ENCODE measurements at regions not wholly inside any gene's neighbourhood (a gene's known extent, or its start where the extent isn't known, plus 50 kb on each side); places are given as distances from the start of the nearest gene placed in this dataset.

DNA sequence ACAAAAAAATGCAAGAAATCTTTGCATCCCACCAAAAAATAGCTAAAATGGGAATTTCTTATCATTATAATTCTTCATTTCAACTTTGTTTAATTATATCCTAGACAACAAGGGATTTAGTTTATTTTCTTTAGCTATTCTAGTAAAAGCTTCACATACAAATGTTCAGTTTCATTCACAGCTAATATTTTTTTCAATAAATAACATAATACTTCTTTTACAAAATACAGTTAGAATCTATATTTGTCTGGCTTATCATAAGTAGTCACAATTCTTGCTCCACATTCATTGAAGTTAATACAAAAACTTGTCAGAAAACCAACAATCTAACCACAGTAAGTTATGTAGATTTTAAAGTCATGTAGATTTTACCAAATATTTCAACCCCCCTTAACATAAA lies 414.4 kb downstream of the FAT4 start:
- intact Hi-C loops (cut with DNase I) = no loop called here
- DNase-seq = no peak
- H3K9me3 ChIP-seq = no peaks in the 10 kb centered on the region
- TF ChIP-seq EP300 (IDR thresholded peaks at IDR 0.05) (no peak), POLR2A (IDR thresholded peaks at IDR 0.05) (no peak)
- TF ChIP-seq, protein P1, sequence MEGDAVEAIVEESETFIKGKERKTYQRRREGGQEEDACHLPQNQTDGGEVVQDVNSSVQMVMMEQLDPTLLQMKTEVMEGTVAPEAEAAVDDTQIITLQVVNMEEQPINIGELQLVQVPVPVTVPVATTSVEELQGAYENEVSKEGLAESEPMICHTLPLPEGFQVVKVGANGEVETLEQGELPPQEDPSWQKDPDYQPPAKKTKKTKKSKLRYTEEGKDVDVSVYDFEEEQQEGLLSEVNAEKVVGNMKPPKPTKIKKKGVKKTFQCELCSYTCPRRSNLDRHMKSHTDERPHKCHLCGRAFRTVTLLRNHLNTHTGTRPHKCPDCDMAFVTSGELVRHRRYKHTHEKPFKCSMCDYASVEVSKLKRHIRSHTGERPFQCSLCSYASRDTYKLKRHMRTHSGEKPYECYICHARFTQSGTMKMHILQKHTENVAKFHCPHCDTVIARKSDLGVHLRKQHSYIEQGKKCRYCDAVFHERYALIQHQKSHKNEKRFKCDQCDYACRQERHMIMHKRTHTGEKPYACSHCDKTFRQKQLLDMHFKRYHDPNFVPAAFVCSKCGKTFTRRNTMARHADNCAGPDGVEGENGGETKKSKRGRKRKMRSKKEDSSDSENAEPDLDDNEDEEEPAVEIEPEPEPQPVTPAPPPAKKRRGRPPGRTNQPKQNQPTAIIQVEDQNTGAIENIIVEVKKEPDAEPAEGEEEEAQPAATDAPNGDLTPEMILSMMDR (IDR thresholded peaks at IDR 0.05) = no peak
- no peak overlapping the region for H3K4me3 ChIP-seq
- H3K36me3 ChIP-seq = no peaks in the 10 kb centered on the region
- H3K4me1 ChIP-seq (ENCODE audit: insufficient read depth) = peaks cover 2% of the 10 kb centered on the region
- H3K27ac ChIP-seq = no peak overlapping the region
- H3K27me3 ChIP-seq = no peaks in the 10 kb centered on the region

DNA sequence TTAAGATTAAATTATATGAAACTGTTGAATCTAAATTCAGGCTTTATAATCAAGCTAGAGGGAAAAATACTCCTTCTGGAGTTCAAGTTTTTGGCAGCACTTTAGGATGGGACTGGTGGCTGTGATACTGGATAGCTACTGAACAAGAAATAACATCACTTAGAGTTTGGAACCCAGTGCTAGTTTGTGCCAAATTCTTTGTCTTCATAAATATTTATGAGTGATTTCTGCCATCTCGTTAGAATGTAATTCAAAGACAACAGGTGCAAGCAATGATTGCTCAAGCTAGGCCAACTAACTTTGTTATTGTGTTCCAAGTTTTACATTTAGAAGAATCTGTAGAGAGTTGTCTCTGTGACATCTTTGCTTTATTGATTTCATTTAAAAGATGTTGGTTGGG lies 417.9 kb downstream of the FAT4 start:
- H3K36me3 ChIP-seq = no peaks in the 10 kb centered on the region
- TF ChIP-seq, protein P1 (IDR thresholded peaks at IDR 0.05) = no peak
- TF ChIP-seq EP300 (IDR thresholded peaks at IDR 0.05) (no peak), POLR2A (IDR thresholded peaks at IDR 0.05) (no peak)
- 56 to 70% (median 67%) methylated on average over 1 of the region's 1 CpG for WGBS, 3 donors
- no peak overlapping the region for H3K4me3 ChIP-seq
- DNase-seq = no peak
- intact Hi-C loops (cut with DNase I) = no loop called here
- H3K27me3 ChIP-seq = no peaks in the 10 kb centered on the region
- no peak overlapping the region for H3K27ac ChIP-seq
- no peaks in the 10 kb centered on the region for H3K9me3 ChIP-seq
- H3K4me1 ChIP-seq (ENCODE audit: insufficient read depth) = peaks cover 2% of the 10 kb centered on the region

DNA sequence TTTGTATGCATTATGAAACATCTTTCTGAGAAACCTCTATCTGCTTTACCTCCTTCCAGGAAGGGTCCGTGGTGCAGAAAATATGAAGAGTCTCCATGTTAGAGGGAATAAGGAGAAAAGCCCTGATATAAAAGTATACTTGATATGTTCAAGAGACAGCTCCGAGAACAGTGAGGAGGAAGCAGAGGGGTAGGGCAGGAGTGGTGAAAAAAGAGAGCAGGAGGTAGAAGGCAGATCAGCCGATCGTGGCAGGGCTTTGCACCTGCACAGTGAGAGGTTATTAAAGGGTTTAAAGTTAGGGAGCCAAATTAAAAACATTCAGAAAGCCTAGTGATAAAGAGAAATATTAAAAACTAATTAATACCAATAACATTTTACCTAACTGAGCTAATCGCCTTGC lies 419.7 kb downstream of the FAT4 start:
- Histone ChIP-seq H3K9me3 (no peaks in the 10 kb centered on the region), H3K4me1 (ENCODE audit: insufficient read depth) (peaks cover 1% of the 10 kb centered on the region), H3K27ac (no peak overlapping the region), H3K27me3 (no peaks in the 10 kb centered on the region), H3K36me3 (no peaks in the 10 kb centered on the region), H3K4me3 (no peak overlapping the region)
- no peak for DNase-seq
- 32 to 39% (median 39%) methylated on average over 5 of the region's 5 CpGs for WGBS, 3 donors
- intact Hi-C loops (cut with DNase I) = no loop called here
- TF ChIP-seq, protein P1 (IDR thresholded peaks at IDR 0.05) = no peak
- TF ChIP-seq POLR2A (IDR thresholded peaks at IDR 0.05) = no peak
- no peak for TF ChIP-seq EP300 (IDR thresholded peaks at IDR 0.05)

DNA sequence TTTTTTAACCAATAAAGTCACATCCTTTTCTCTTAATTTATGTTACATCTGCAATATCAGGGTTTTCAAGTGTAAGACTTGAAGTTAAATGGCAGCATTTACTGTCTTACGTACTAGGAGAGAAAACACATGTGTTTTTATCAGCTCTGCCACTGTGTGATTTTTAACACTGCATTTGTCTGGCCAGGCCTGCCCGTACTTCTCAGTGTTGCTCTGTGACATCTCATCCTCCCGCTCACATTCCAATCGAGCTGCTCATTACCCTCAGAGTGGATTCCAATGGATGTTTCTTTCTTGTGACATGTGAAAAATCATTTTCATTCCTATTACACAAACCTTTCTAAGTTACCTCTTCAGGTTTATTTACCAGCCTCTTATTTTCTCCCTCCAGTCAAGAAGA lies 420.3 kb downstream of the FAT4 start:
- Histone ChIP-seq H3K4me3 (no peak overlapping the region), H3K27ac (no peak overlapping the region), H3K27me3 (no peaks in the 10 kb centered on the region), H3K4me1 (ENCODE audit: insufficient read depth) (peaks cover 3% of the 10 kb centered on the region), H3K36me3 (no peaks in the 10 kb centered on the region), H3K9me3 (no peaks in the 10 kb centered on the region)
- DNase-seq = peak in 1 of 5 donors; percentile 13
- intact Hi-C loops (cut with DNase I) = no loop called here
- 6 to 9% (median 6%) methylated on average over 4 of the region's 4 CpGs for WGBS, 3 donors
- TF ChIP-seq, protein P1 (IDR thresholded peaks at IDR 0.05) = no peak
- no peak for TF ChIP-seq EP300 (IDR thresholded peaks at IDR 0.05)
- no peak for TF ChIP-seq POLR2A (IDR thresholded peaks at IDR 0.05)

DNA sequence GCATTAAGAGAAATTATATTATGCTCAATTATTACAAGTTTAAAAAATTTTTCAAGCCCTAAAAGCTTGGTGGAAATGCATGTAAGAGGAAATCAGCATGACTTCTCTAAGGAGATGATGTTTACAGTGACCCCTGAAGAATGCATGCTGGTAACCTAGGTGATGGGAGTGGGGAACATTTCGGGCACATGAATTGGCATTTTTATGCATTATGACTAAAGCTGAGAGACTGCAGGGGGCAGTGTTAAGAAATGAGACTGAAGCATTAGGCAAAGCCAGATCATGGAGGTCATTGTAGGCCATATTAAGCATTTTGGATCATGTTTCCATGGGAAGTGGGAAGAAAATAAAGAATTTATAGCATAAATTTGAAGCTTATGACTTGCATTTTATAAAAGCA lies 421.3 kb downstream of the FAT4 start:
- TF ChIP-seq POLR2A (IDR thresholded peaks at IDR 0.05) = no peak
- TF ChIP-seq EP300 (IDR thresholded peaks at IDR 0.05) = no peak
- TF ChIP-seq, protein P1 (IDR thresholded peaks at IDR 0.05) = no peak
- Histone ChIP-seq H3K4me3 (no peak overlapping the region), H3K4me1 (ENCODE audit: insufficient read depth) (peaks cover 3% of the 10 kb centered on the region), H3K27ac (no peak overlapping the region), H3K36me3 (no peaks in the 10 kb centered on the region), H3K9me3 (no peaks in the 10 kb centered on the region), H3K27me3 (no peaks in the 10 kb centered on the region)
- whole genome bisulfite sequencing, 3 donors = 79 to 90% (median 87%) methylated on average over 1 of the region's 1 CpG
- intact Hi-C loops (cut with DNase I) = no loop called here
- no peak for DNase-seq
